Caki2 (cell line): ENCODE measurements at regions not wholly inside any gene's neighbourhood (a gene's known extent, or its start where the extent isn't known, plus 50 kb on each side); places are given as distances from the start of the nearest gene placed in this dataset.

Experiments
- DNase-seq: peaks from one replicate; pipeline ENCODE4 v3.0.0-alpha.2; 2015; ENCODE audit warnings: low read depth
- in situ Hi-C: cut with HindIII; loops from 2 replicates; pipeline ENCODE4 v1.10.0; 2016; ENCODE audit warnings: low sequenced_read_pairs, low pct_unique_long_range_greater_than_20kb, mixed read lengths

DNA sequence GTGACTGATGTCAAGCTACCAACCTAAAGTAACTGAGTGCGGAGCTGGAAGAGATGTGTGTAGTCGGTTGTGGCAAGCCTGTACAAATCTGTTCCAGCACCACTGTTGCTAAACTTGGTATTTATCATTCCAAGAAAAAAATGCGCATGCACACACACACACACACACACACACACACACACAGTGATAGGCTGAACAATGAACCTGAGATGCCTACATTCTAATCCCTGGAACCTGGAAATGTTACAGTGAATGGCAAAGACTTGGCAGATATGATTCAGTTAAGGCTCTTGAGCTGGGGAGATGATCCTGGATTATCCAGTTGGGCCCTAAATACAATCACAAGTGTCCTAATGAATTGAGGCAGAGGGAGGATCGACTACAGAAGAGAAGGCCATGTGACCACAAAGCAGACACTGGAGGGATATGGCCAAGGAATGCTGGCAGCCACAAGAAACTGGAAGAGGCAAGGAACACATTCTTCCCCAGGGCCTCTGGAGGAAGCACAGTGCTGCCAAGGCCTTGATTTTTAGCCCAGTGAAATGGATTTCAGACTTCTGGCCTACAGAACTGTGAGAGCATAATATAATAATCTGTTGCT is 49.7 kb upstream of the LHFPL2 start:
- in situ Hi-C loops: no loop called here
- no peak for DNase-seq
